Muscle layer of colon (tissue), 2 donors: ENCODE measurements at regions not wholly inside any gene's neighbourhood (a gene's known extent, or its start where the extent isn't known, plus 50 kb on each side); places are given as distances from the start of the nearest gene placed in this dataset.

Source experiments
- H3K27ac ChIP-seq: one replicate; pipeline ENCODE4 v1.7.0; 2013; ENCODE audit warnings: low read depth, mild to moderate bottlenecking, low read length, moderate library complexity
- H3K27me3 ChIP-seq, 2 donors: one replicate each; pipeline ENCODE4 v1.7.0; 2013; ENCODE audit warnings: low read length in 2 of 2, mild to moderate bottlenecking in 2 of 2; ENCODE audit not compliant: insufficient read depth in 2 of 2, control insufficient read depth in 1 of 2
- H3K36me3 ChIP-seq: one replicate; pipeline ENCODE4 v1.7.0; 2013; ENCODE audit warnings: mild to moderate bottlenecking, low read length; ENCODE audit not compliant: insufficient read depth
- H3K4me1 ChIP-seq: one replicate; pipeline ENCODE4 v1.7.0; 2013; ENCODE audit warnings: mild to moderate bottlenecking, low read length; ENCODE audit not compliant: insufficient read depth
- H3K4me3 ChIP-seq, 2 donors: one replicate each; pipeline ENCODE4 v1.7.0; 2013; ENCODE audit warnings: low read length in 2 of 2, low read depth in 1 of 2, mild to moderate bottlenecking in 1 of 2, moderate library complexity in 1 of 2
- H3K9ac ChIP-seq: one replicate; pipeline ENCODE4 v1.7.0; 2013; ENCODE audit warnings: low read length
- H3K9me3 ChIP-seq: one replicate; pipeline ENCODE4 v1.7.0; 2013; ENCODE audit warnings: mild to moderate bottlenecking, low read length
- donor health status: abdominal sarcoma.
- donor health status: Adenocarcinoma of cecum.

- no peaks in the 10 kb centered on the region for H3K27me3 ChIP-seq
- H3K4me1 ChIP-seq = no peaks in the 10 kb centered on the region
- H3K4me3 ChIP-seq = no peak overlapping the region
- no peaks in the 10 kb centered on the region for H3K9me3 ChIP-seq
- H3K9ac ChIP-seq = no peak overlapping the region
- no peaks in the 10 kb centered on the region for H3K36me3 ChIP-seq
- no peak overlapping the region for H3K27ac ChIP-seq
These were observed 1508.3 kb upstream of the TENM3 start for GRCh38 chr4:180734753-180735432.

GRCh38 chr4:180741703-180742102 is 1501.5 kb upstream of the TENM3 start:
- no peaks in the 10 kb centered on the region for H3K9me3 ChIP-seq
- H3K9ac ChIP-seq = no peak overlapping the region
- H3K36me3 ChIP-seq = no peaks in the 10 kb centered on the region
- no peak overlapping the region for H3K4me3 ChIP-seq
- no peaks in the 10 kb centered on the region for H3K27me3 ChIP-seq
- no peak overlapping the region for H3K27ac ChIP-seq
- H3K4me1 ChIP-seq = no peaks in the 10 kb centered on the region

GRCh38 chr4:180745019-180745418 is 1498.2 kb upstream of the TENM3 start:
- Histone ChIP-seq H3K4me1 (no peaks in the 10 kb centered on the region), H3K9me3 (no peaks in the 10 kb centered on the region), H3K27me3 (no peaks in the 10 kb centered on the region), H3K4me3 (no peak overlapping the region), H3K27ac (no peak overlapping the region), H3K9ac (no peak overlapping the region), H3K36me3 (no peaks in the 10 kb centered on the region)

- no peaks in the 10 kb centered on the region for H3K9me3 ChIP-seq
- H3K27me3 ChIP-seq = no peaks in the 10 kb centered on the region
- H3K4me1 ChIP-seq = no peaks in the 10 kb centered on the region
- H3K4me3 ChIP-seq = no peak overlapping the region
- no peaks in the 10 kb centered on the region for H3K36me3 ChIP-seq
- H3K9ac ChIP-seq = no peak overlapping the region
- H3K27ac ChIP-seq = no peak overlapping the region
These were observed 1492.2 kb upstream of the TENM3 start for GRCh38 chr4:180751009-180751408.

GRCh38 chr4:180757927-180758326 is 1485.3 kb upstream of the TENM3 start:
- Histone ChIP-seq H3K4me1 (no peaks in the 10 kb centered on the region), H3K9ac (no peak overlapping the region), H3K36me3 (no peaks in the 10 kb centered on the region), H3K9me3 (no peaks in the 10 kb centered on the region), H3K4me3 (no peak overlapping the region), H3K27ac (no peak overlapping the region), H3K27me3 (no peaks in the 10 kb centered on the region)

GRCh38 chr4:180766045-180766444 is 1477.2 kb upstream of the TENM3 start:
- Histone ChIP-seq H3K27me3 (no peaks in the 10 kb centered on the region), H3K4me3 (no peak overlapping the region), H3K9me3 (no peaks in the 10 kb centered on the region), H3K9ac (no peak overlapping the region), H3K4me1 (no peaks in the 10 kb centered on the region), H3K36me3 (no peaks in the 10 kb centered on the region), H3K27ac (no peak overlapping the region)

GRCh38 chr4:180766944-180767729 is 1476.1 kb upstream of the TENM3 start:
- no peak overlapping the region for H3K9ac ChIP-seq
- H3K9me3 ChIP-seq = no peaks in the 10 kb centered on the region
- H3K27me3 ChIP-seq = no peaks in the 10 kb centered on the region
- H3K27ac ChIP-seq = no peak overlapping the region
- no peaks in the 10 kb centered on the region for H3K4me1 ChIP-seq
- no peaks in the 10 kb centered on the region for H3K36me3 ChIP-seq
- no peak overlapping the region for H3K4me3 ChIP-seq

- no peaks in the 10 kb centered on the region for H3K4me1 ChIP-seq
- no peaks in the 10 kb centered on the region for H3K36me3 ChIP-seq
- H3K9me3 ChIP-seq = no peaks in the 10 kb centered on the region
- H3K9ac ChIP-seq = no peak overlapping the region
- H3K27me3 ChIP-seq = no peaks in the 10 kb centered on the region
- no peak overlapping the region for H3K4me3 ChIP-seq
- no peak overlapping the region for H3K27ac ChIP-seq
These were observed 1474.6 kb upstream of the TENM3 start for GRCh38 chr4:180768610-180769009.

- Histone ChIP-seq H3K27me3 (no peaks in the 10 kb centered on the region), H3K9ac (no peak overlapping the region), H3K36me3 (no peaks in the 10 kb centered on the region), H3K4me3 (no peak overlapping the region), H3K9me3 (no peaks in the 10 kb centered on the region), H3K27ac (no peak overlapping the region), H3K4me1 (no peaks in the 10 kb centered on the region)
These were observed 1473.4 kb upstream of the TENM3 start for GRCh38 chr4:180769791-180770190.

- H3K36me3 ChIP-seq = no peaks in the 10 kb centered on the region
- H3K27ac ChIP-seq = no peak overlapping the region
- no peaks in the 10 kb centered on the region for H3K9me3 ChIP-seq
- no peaks in the 10 kb centered on the region for H3K27me3 ChIP-seq
- no peak overlapping the region for H3K9ac ChIP-seq
- H3K4me3 ChIP-seq = no peak overlapping the region
- no peaks in the 10 kb centered on the region for H3K4me1 ChIP-seq
These were observed 1472.9 kb upstream of the TENM3 start for GRCh38 chr4:180770265-180770664.

GRCh38 chr4:180784940-180785339 is 1458.3 kb upstream of the TENM3 start:
- H3K9ac ChIP-seq = no peak overlapping the region
- no peaks in the 10 kb centered on the region for H3K4me1 ChIP-seq
- H3K27ac ChIP-seq = no peak overlapping the region
- H3K4me3 ChIP-seq = no peak overlapping the region
- H3K36me3 ChIP-seq = no peaks in the 10 kb centered on the region
- H3K27me3 ChIP-seq = no peaks in the 10 kb centered on the region
- no peaks in the 10 kb centered on the region for H3K9me3 ChIP-seq

- no peak overlapping the region for H3K9ac ChIP-seq
- H3K27ac ChIP-seq = no peak overlapping the region
- H3K27me3 ChIP-seq = no peaks in the 10 kb centered on the region
- H3K4me1 ChIP-seq = no peaks in the 10 kb centered on the region
- H3K36me3 ChIP-seq = no peaks in the 10 kb centered on the region
- no peaks in the 10 kb centered on the region for H3K9me3 ChIP-seq
- H3K4me3 ChIP-seq = no peak overlapping the region
These were observed 1454.5 kb upstream of the TENM3 start for GRCh38 chr4:180788729-180789128.
